IMR-90 (cell line): ENCODE measurements at regions not wholly inside any gene's neighbourhood (a gene's known extent, or its start where the extent isn't known, plus 50 kb on each side); places are given as distances from the start of the nearest gene placed in this dataset.
"Not testable (repeated sequence)": the region's sequence is repeated elsewhere in the genome, so short reads cannot be mapped to it uniquely, and the experiment has no call there.

Source experiments
- ATAC-seq: fragments of 200-7000 bp; cut with Tn5 transposase; 2 replicates; pipeline ENCODE4 v1.9.1; 2020; ENCODE audit warnings: low read depth, mild to moderate bottlenecking, moderate library complexity
- BruUV-seq: library from RNA; stranded (reverse); fragments of 400-500 nt; replicated peaks from 2 replicates; lab custom pipeline; 2021; lab: Mats Ljungman, UMichigan
- CTCF ChIA-PET: fragments of 300-600 bp; formaldehyde crosslinking; extraction: SDS; loops from one replicate; lab custom pipeline; 2021; ENCODE audit warnings: antibody characterized with exemption; lab: Yijun Ruan, JAX
- POLR2A ChIA-PET: fragments of 300-600 bp; sonication (Branson Sonifier 250); formaldehyde crosslinking; loops from one replicate; lab custom pipeline; 2022; ENCODE audit warnings: antibody characterized with exemption; ENCODE audit not compliant: unreplicated experiment; lab: Charles Lee
- DNase-seq: peaks from one replicate; pipeline ENCODE4 v3.0.0; 2013
- H2AFZ ChIP-seq: replicated peaks from 2 replicates; pipeline ENCODE3; 2013; ENCODE audit warnings: low read length, mild to moderate bottlenecking; ENCODE audit not compliant: poor library complexity
- H2AK5ac ChIP-seq: 2 replicates; pipeline ENCODE4 v1.6.1; 2013; ENCODE audit warnings: low read depth, low read length, inconsistent platforms
- H2AK9ac ChIP-seq: replicated peaks from 2 replicates; pipeline ENCODE3; 2013; ENCODE audit warnings: mild to moderate bottlenecking, low read depth, low read length, moderate library complexity; ENCODE audit not compliant: poor library complexity
- H2BK120ac ChIP-seq: 2 replicates; pipeline ENCODE4 v1.6.1; 2013; ENCODE audit warnings: low read depth, low read length, inconsistent platforms
- H2BK15ac ChIP-seq: 3 replicates; pipeline ENCODE4 v1.6.1; 2013; ENCODE audit warnings: low read depth, low read length, inconsistent platforms
- H2BK20ac ChIP-seq: 2 replicates; pipeline ENCODE4 v1.6.1; 2013; ENCODE audit warnings: low read depth, mild to moderate bottlenecking, inconsistent platforms, low read length, moderate library complexity
- H2BK5ac ChIP-seq: 2 replicates; pipeline ENCODE4 v1.6.1; 2013; ENCODE audit warnings: mild to moderate bottlenecking, low read depth, low read length, inconsistent platforms; ENCODE audit not compliant: poor library complexity, severe bottlenecking
- H3K14ac ChIP-seq: replicated peaks from 2 replicates; pipeline ENCODE4 v1.6.1; 2013; ENCODE audit warnings: low read depth, low read length, inconsistent platforms
- H3K18ac ChIP-seq: 2 replicates; pipeline ENCODE4 v1.6.1; 2013; ENCODE audit warnings: low read depth, low read length, control low read depth
- H3K23ac ChIP-seq: 2 replicates; pipeline ENCODE4 v1.6.1; 2013; ENCODE audit warnings: low read depth, low read length, inconsistent platforms
- H3K27ac ChIP-seq: 2 replicates; pipeline ENCODE4 v1.5.1; 2013; ENCODE audit warnings: mild to moderate bottlenecking, control low read depth, low read length; ENCODE audit not compliant: insufficient read depth
- H3K27me3 ChIP-seq: 2 replicates; pipeline ENCODE4 v1.6.1; 2013; ENCODE audit warnings: low read length; ENCODE audit not compliant: control insufficient read depth, insufficient read depth
- H3K36me3 ChIP-seq: 2 replicates; pipeline ENCODE4 v1.6.1; 2013; ENCODE audit warnings: low read length, mixed read lengths; ENCODE audit not compliant: control insufficient read depth, insufficient read depth
- H3K4ac ChIP-seq: 2 replicates; pipeline ENCODE4 v1.6.1; 2013; ENCODE audit warnings: low read depth, low read length, inconsistent platforms
- H3K4me1 ChIP-seq: 2 replicates; pipeline ENCODE4 v1.6.1; 2013; ENCODE audit warnings: low read length, mixed read lengths; ENCODE audit not compliant: control insufficient read depth, insufficient read depth
- H3K4me2 ChIP-seq: 2 replicates; pipeline ENCODE4 v1.6.1; 2013; ENCODE audit warnings: low read depth, mild to moderate bottlenecking, control low read depth, low read length, moderate library complexity
- H3K4me3 ChIP-seq: 2 replicates; pipeline ENCODE4 v1.5.1; 2013; ENCODE audit warnings: low read depth, mild to moderate bottlenecking, control low read depth, low read length, moderate library complexity; ENCODE audit not compliant: insufficient read depth
- H3K56ac ChIP-seq: 2 replicates; pipeline ENCODE4 v1.6.1; 2013; ENCODE audit warnings: low read length, inconsistent platforms; ENCODE audit not compliant: insufficient read depth; ENCODE audit errors: extremely low read depth
- H3K79me1 ChIP-seq, 2 experiments: 2 replicates each; pipeline ENCODE4 v1.6.1; 2013; ENCODE audit warnings: low read length in 2 of 2, inconsistent platforms in 1 of 2, low read depth in 1 of 2
- H3K9ac ChIP-seq: 2 replicates; pipeline ENCODE4 v1.6.1; 2013; ENCODE audit warnings: low read depth, low read length, control low read depth
- H3K9me1 ChIP-seq: 2 replicates; pipeline ENCODE4 v1.6.1; 2013; ENCODE audit warnings: low read length, inconsistent platforms; ENCODE audit not compliant: insufficient read depth
- H3K9me3 ChIP-seq: 2 replicates; pipeline ENCODE4 v1.6.1; 2013; ENCODE audit warnings: low read length; ENCODE audit not compliant: control insufficient read depth, insufficient read depth
- H4K20me1 ChIP-seq: 2 replicates; pipeline ENCODE4 v1.6.1; 2013; ENCODE audit warnings: low read length, inconsistent platforms; ENCODE audit not compliant: insufficient read depth
- H4K5ac ChIP-seq: 2 replicates; pipeline ENCODE4 v1.6.1; 2013; ENCODE audit warnings: mild to moderate bottlenecking, low read depth, low read length, control low read depth
- H4K8ac ChIP-seq, 2 experiments: 2 replicates each; pipeline ENCODE4 v1.6.1; 2013; ENCODE audit warnings: low read depth in 2 of 2, low read length in 2 of 2, control low read depth in 1 of 2, inconsistent platforms in 1 of 2
- H4K91ac ChIP-seq: 2 replicates; pipeline ENCODE4 v1.6.1; 2013; ENCODE audit warnings: low read depth, low read length, inconsistent platforms; ENCODE audit not compliant: insufficient read depth
- WGBS, 2 experiments: methylation state at CpG; one replicate each; pipeline versions ENCODE4 v1.1.5 to v1.1.7; 2013; ENCODE audit warnings: missing lambda C conversion rate in 2 of 2; ENCODE audit not compliant: insufficient read length in 1 of 2; ENCODE audit errors: extremely low coverage in 2 of 2; 5-methylcytosine and 5-hydroxymethylcytosine counted together
- dilution Hi-C: fragments of 300-500 bp; cut with HindIII; formaldehyde crosslinking; loops from one replicate; pipeline ENCODE4 v1.14.3; 2018; ENCODE audit warnings: low sequenced_read_pairs; ENCODE audit not compliant: unreplicated experiment
- in situ Hi-C: fragments of 300-500 bp; cut with MboI; formaldehyde crosslinking; loops from 3 replicates; pipeline ENCODE4 v1.14.3; 2019; ENCODE audit warnings: low sequenced_read_pairs, inconsistent platforms, mixed read lengths
- intact Hi-C: fragments of 100-400 bp; cut with micrococcal nuclease; formaldehyde crosslinking; loops from 2 replicates; pipeline ENCODE4 v1.10.0; 2022

GRCh38 chr9:42461863-42462262, 278.4 kb downstream of the SPATA31A6 start:
- dilution Hi-C loops, H2BK20ac ChIP-seq, H2AK9ac ChIP-seq, H3K23ac ChIP-seq, H3K14ac ChIP-seq, H3K4me2 ChIP-seq, H2BK15ac ChIP-seq, H3K79me1 ChIP-seq, H3K18ac ChIP-seq, H2BK120ac ChIP-seq, H4K91ac ChIP-seq, H3K9ac ChIP-seq, H2BK5ac ChIP-seq, H2AK5ac ChIP-seq, BruUV-seq, H3K36me3 ChIP-seq, intact Hi-C loops, H3K27ac ChIP-seq, in situ Hi-C loops, H4K8ac ChIP-seq, DNase-seq, ATAC-seq, H3K56ac ChIP-seq, H3K4ac ChIP-seq, H3K9me1 ChIP-seq, H3K4me3 ChIP-seq, CTCF ChIA-PET, H2AFZ ChIP-seq, H4K5ac ChIP-seq, H3K9me3 ChIP-seq, H3K4me1 ChIP-seq, H3K27me3 ChIP-seq, POLR2A ChIA-PET, H4K20me1 ChIP-seq: not testable (repeated sequence)
- no CpG with 5 or more reads among the region's 1 CpG for WGBS, 2 experiments

- BruUV-seq, H3K4me2 ChIP-seq, H3K4me1 ChIP-seq, ATAC-seq, in situ Hi-C loops, H3K79me1 ChIP-seq, H3K9ac ChIP-seq, H2BK20ac ChIP-seq, intact Hi-C loops, H3K27ac ChIP-seq, dilution Hi-C loops, H4K5ac ChIP-seq, H4K91ac ChIP-seq, H3K56ac ChIP-seq, H2AK5ac ChIP-seq, H3K9me3 ChIP-seq, H3K18ac ChIP-seq, H3K4ac ChIP-seq, H3K14ac ChIP-seq, H2AFZ ChIP-seq, H4K20me1 ChIP-seq, H3K27me3 ChIP-seq, H2AK9ac ChIP-seq, POLR2A ChIA-PET, H3K23ac ChIP-seq, H2BK15ac ChIP-seq, H2BK5ac ChIP-seq, H2BK120ac ChIP-seq, H4K8ac ChIP-seq, CTCF ChIA-PET, H3K36me3 ChIP-seq, H3K9me1 ChIP-seq, H3K4me3 ChIP-seq: not testable (repeated sequence)
- WGBS, 2 experiments, result no CpG with 5 or more reads among the region's 3 CpGs
- peak; percentile 66 for DNase-seq
Measured at GRCh38 chr9:42463981-42464380, 280.5 kb downstream of the SPATA31A6 start.
